Astrocyte (in vitro differentiated cells and primary cell): ENCODE measurements at regions not wholly inside any gene's neighbourhood (a gene's known extent, or its start where the extent isn't known, plus 50 kb on each side); places are given as distances from the start of the nearest gene placed in this dataset.

Source experiments
- DNase-seq: peaks from one replicate; pipeline ENCODE4 v3.0.0-alpha.2; 2010; ENCODE audit warnings: low read depth
- FAIRE-seq: peaks from 2 replicates; lab custom pipeline; 2011; peaks lifted over from hg19 to GRCh38; lab: Jason Lieb, UNC
- H2AFZ ChIP-seq: 2 replicates; pipeline ENCODE4 v1.6.0; 2012; ENCODE audit warnings: low read depth, low read length, inconsistent platforms
- H3K27ac ChIP-seq: 2 replicates; pipeline ENCODE4 v1.5.1; 2011; ENCODE audit warnings: low read depth, low read length, inconsistent platforms
- H3K27me3 ChIP-seq: 2 replicates; pipeline ENCODE4 v1.6.0; 2011; ENCODE audit warnings: low read length, inconsistent platforms; ENCODE audit not compliant: insufficient read depth
- H3K36me3 ChIP-seq: 2 replicates; pipeline ENCODE4 v1.5.1; 2011; ENCODE audit warnings: low read length, inconsistent platforms; ENCODE audit not compliant: insufficient read depth
- H3K4me1 ChIP-seq: 2 replicates; pipeline ENCODE4 v1.5.1; 2011; ENCODE audit warnings: low read length, inconsistent platforms; ENCODE audit not compliant: insufficient read depth
- H3K4me2 ChIP-seq: 2 replicates; pipeline ENCODE4 v1.6.0; 2012; ENCODE audit warnings: low read length, inconsistent platforms
- H3K4me3 ChIP-seq: 2 replicates; pipeline ENCODE4 v1.5.1; 2011; ENCODE audit warnings: low read depth, mild to moderate bottlenecking, low read length, inconsistent platforms; ENCODE audit not compliant: insufficient read depth
- H3K79me2 ChIP-seq: 2 replicates; pipeline ENCODE4 v1.6.0; 2012; ENCODE audit warnings: mild to moderate bottlenecking, low read length, inconsistent platforms; ENCODE audit not compliant: insufficient read depth
- H3K9ac ChIP-seq: 2 replicates; pipeline ENCODE4 v1.6.0; 2012; ENCODE audit warnings: mild to moderate bottlenecking, low read length, inconsistent platforms
- H3K9me3 ChIP-seq: 2 replicates; pipeline ENCODE4 v1.5.1; 2012; ENCODE audit warnings: low read depth, mild to moderate bottlenecking, low read length, inconsistent platforms; ENCODE audit not compliant: insufficient read depth
- H4K20me1 ChIP-seq: 2 replicates; pipeline ENCODE4 v1.6.0; 2012; ENCODE audit warnings: low read length, inconsistent platforms; ENCODE audit not compliant: insufficient read depth
- H3K27ac Mint-ChIP-seq: one replicate; pipeline ENCODE4 v1.8.0; 2021; ENCODE audit warnings: mild to moderate bottlenecking, mixed read lengths; ENCODE audit not compliant: unreplicated experiment
- H3K27me3 Mint-ChIP-seq: one replicate; pipeline ENCODE4 v1.8.0; 2021; ENCODE audit warnings: low read depth, mixed read lengths; ENCODE audit not compliant: unreplicated experiment
- H3K36me3 Mint-ChIP-seq: one replicate; pipeline ENCODE4 v1.8.0; 2021; ENCODE audit warnings: low read depth, mixed read lengths; ENCODE audit not compliant: unreplicated experiment
- H3K4me1 Mint-ChIP-seq: one replicate; pipeline ENCODE4 v1.8.0; 2021; ENCODE audit warnings: low read depth, mixed read lengths; ENCODE audit not compliant: unreplicated experiment
- H3K4me3 Mint-ChIP-seq: one replicate; pipeline ENCODE4 v1.8.0; 2021; ENCODE audit warnings: mild to moderate bottlenecking, moderate library complexity, mixed read lengths; ENCODE audit not compliant: unreplicated experiment
- H3K9me3 Mint-ChIP-seq: one replicate; pipeline ENCODE4 v1.8.0; 2021; ENCODE audit warnings: mild to moderate bottlenecking, mixed read lengths; ENCODE audit not compliant: unreplicated experiment
- CTCF ChIP-seq: IDR thresholded peaks from 2 replicates; pipeline ENCODE4 v1.5.1; 2011; ENCODE audit warnings: low read depth, mild to moderate bottlenecking, inconsistent platforms, low read length, moderate library complexity; ENCODE audit not compliant: insufficient read depth
- EZH2 ChIP-seq: IDR thresholded peaks from 2 replicates; pipeline ENCODE4 v1.6.1; 2012; ENCODE audit warnings: mild to moderate bottlenecking, low read length, inconsistent platforms; ENCODE audit not compliant: insufficient read depth

- no peaks in the 10 kb centered on the region for H4K20me1 ChIP-seq
- no peaks in the 10 kb centered on the region for H3K9me3 ChIP-seq
- no peaks in the 10 kb centered on the region for H3K79me2 ChIP-seq
- Mint-ChIP-seq H3K36me3 (no peaks in the 10 kb centered on the region), H3K9me3 (peaks cover 2% of the 10 kb centered on the region), H3K4me3 (no peak overlapping the region), H3K27ac (no peak overlapping the region), H3K27me3 (no peaks in the 10 kb centered on the region), H3K4me1 (peaks cover 12% of the 10 kb centered on the region)
- H3K4me1 ChIP-seq = no peaks in the 10 kb centered on the region
- H3K4me3 ChIP-seq = no peak overlapping the region
- H2AFZ ChIP-seq = peak overlapping the region; percentile 65
- no peak for TF ChIP-seq EZH2
- TF ChIP-seq CTCF = no peak
- no peaks in the 10 kb centered on the region for H3K27me3 ChIP-seq
- no peak for FAIRE-seq
- H3K36me3 ChIP-seq = no peaks in the 10 kb centered on the region
- no peak overlapping the region for H3K4me2 ChIP-seq
- no peak for DNase-seq
- H3K9ac ChIP-seq = no peak overlapping the region
- no peak overlapping the region for H3K27ac ChIP-seq
Measured at GRCh38 chr1:81671038-81671437, 129.7 kb upstream of the ADGRL2 start.

- Histone ChIP-seq H3K79me2 (no peaks in the 10 kb centered on the region), H3K4me1 (no peaks in the 10 kb centered on the region), H2AFZ (peak overlapping the region; percentile 65), H3K4me2 (peak overlapping the region; percentile 15), H3K9ac (no peak overlapping the region), H3K9me3 (no peaks in the 10 kb centered on the region), H3K36me3 (no peaks in the 10 kb centered on the region), H4K20me1 (no peaks in the 10 kb centered on the region), H3K4me3 (no peak overlapping the region), H3K27me3 (no peaks in the 10 kb centered on the region), H3K27ac (peak overlapping the region; percentile 46)
- H3K9me3 Mint-ChIP-seq = peaks cover 2% of the 10 kb centered on the region
- H3K27ac Mint-ChIP-seq = peak overlapping the region; percentile 88
- no peaks in the 10 kb centered on the region for H3K36me3 Mint-ChIP-seq
- DNase-seq (peak; percentile 94), FAIRE-seq (no peak)
- H3K27me3 Mint-ChIP-seq = no peaks in the 10 kb centered on the region
- H3K4me1 Mint-ChIP-seq = peaks cover 12% of the 10 kb centered on the region
- no peak overlapping the region for H3K4me3 Mint-ChIP-seq
- TF ChIP-seq EZH2 (no peak), CTCF (no peak)
Measured at GRCh38 chr1:81670286-81670685, 130.4 kb upstream of the ADGRL2 start.

GRCh38 chr1:81666586-81666985, 134.1 kb upstream of the ADGRL2 start:
- no peak overlapping the region for H3K4me2 ChIP-seq
- H3K27ac Mint-ChIP-seq = no peak overlapping the region
- no peaks in the 10 kb centered on the region for H3K4me1 ChIP-seq
- H3K27ac ChIP-seq = no peak overlapping the region
- peaks cover 2% of the 10 kb centered on the region for H3K9me3 Mint-ChIP-seq
- H3K36me3 Mint-ChIP-seq = no peaks in the 10 kb centered on the region
- no peak overlapping the region for H2AFZ ChIP-seq
- H3K79me2 ChIP-seq = no peaks in the 10 kb centered on the region
- H3K27me3 ChIP-seq = no peaks in the 10 kb centered on the region
- no peaks in the 10 kb centered on the region for H3K36me3 ChIP-seq
- no peak overlapping the region for H3K9ac ChIP-seq
- peaks cover 9% of the 10 kb centered on the region for H3K4me1 Mint-ChIP-seq
- no peak for TF ChIP-seq CTCF
- TF ChIP-seq EZH2 = no peak
- no peak overlapping the region for H3K4me3 Mint-ChIP-seq
- no peaks in the 10 kb centered on the region for H4K20me1 ChIP-seq
- H3K27me3 Mint-ChIP-seq = no peaks in the 10 kb centered on the region
- no peaks in the 10 kb centered on the region for H3K9me3 ChIP-seq
- peak; percentile 26 for DNase-seq
- no peak for FAIRE-seq
- H3K4me3 ChIP-seq = no peak overlapping the region
